Endothelial cell of umbilical vein (primary cell): ENCODE measurements at regions not wholly inside any gene's neighbourhood (a gene's known extent, or its start where the extent isn't known, plus 50 kb on each side); places are given as distances from the start of the nearest gene placed in this dataset.

ENCODE experiments used
- BruUV-seq: library from RNA; stranded (reverse); fragments of 400-500 nt; replicated peaks from 2 replicates; lab custom pipeline; 2021; lab: Mats Ljungman, UMichigan
- CTCF ChIA-PET: fragments of 300-600, 350-600 bp; sonication (Branson Sonifier 250); formaldehyde crosslinking; loops from one replicate; lab custom pipeline; 2021; ENCODE audit warnings: antibody characterized with exemption, inconsistent platforms; lab: Charles Lee
- POLR2A ChIA-PET: fragments of 300-600, 350-600 bp; sonication (Branson Sonifier 250); formaldehyde crosslinking; loops from one replicate; lab custom pipeline; 2021; ENCODE audit warnings: antibody characterized with exemption, inconsistent platforms; lab: Charles Lee
- DNase-seq: peaks from one replicate; pipeline ENCODE4 v3.0.0-alpha.2; 2011; ENCODE audit warnings: low read depth, low spot score
- FAIRE-seq: peaks from 2 replicates; lab custom pipeline; 2011; peaks lifted over from hg19 to GRCh38; lab: Jason Lieb, UNC
- H2AFZ ChIP-seq: 2 replicates; pipeline ENCODE4 v1.6.0; 2012; ENCODE audit warnings: low read depth, low read length, control low read depth, inconsistent platforms
- H3K27ac ChIP-seq: 2 replicates; pipeline ENCODE4 v1.5.1; 2011; ENCODE audit warnings: low read depth, mild to moderate bottlenecking, control low read depth, low read length, moderate library complexity; ENCODE audit not compliant: insufficient read depth
- H3K27me3 ChIP-seq, 2 experiments: 2 replicates each; pipeline versions ENCODE4 v1.6.0 to v1.6.1; 2011; ENCODE audit warnings: low read length in 2 of 2, mixed read lengths in 1 of 2; ENCODE audit not compliant: control insufficient read depth in 2 of 2, insufficient read depth in 2 of 2
- H3K36me3 ChIP-seq, 2 experiments: 2 replicates in 1 of 2; 3 replicates in 1 of 2; pipeline ENCODE4 v1.5.1; 2011; ENCODE audit warnings: low read length in 2 of 2, mild to moderate bottlenecking in 1 of 2, moderate library complexity in 1 of 2; ENCODE audit not compliant: control insufficient read depth in 2 of 2, insufficient read depth in 2 of 2; ENCODE audit errors: extremely low read depth in 1 of 2
- H3K4me1 ChIP-seq: 3 replicates; pipeline ENCODE4 v1.5.1; 2011; ENCODE audit warnings: mild to moderate bottlenecking, low read length; ENCODE audit not compliant: control insufficient read depth, insufficient read depth; ENCODE audit errors: extremely low read depth
- H3K4me2 ChIP-seq: 2 replicates; pipeline ENCODE4 v1.6.1; 2011; ENCODE audit warnings: low read length, control low read depth, mixed read lengths; ENCODE audit not compliant: insufficient read depth
- H3K4me3 ChIP-seq, 3 experiments: fragments of 200-600 bp in 1 of 3; sonication (generic), shearing (Covaris generic) in 1 of 3; replicated peaks in 1 of 3; 2 replicates each; pipeline ENCODE4 v1.5.1; 2011 to 2016; ENCODE audit warnings: control low read depth in 3 of 3, low read length in 3 of 3, mild to moderate bottlenecking in 2 of 3, inconsistent platforms in 1 of 3, low read depth in 1 of 3, moderate library complexity in 1 of 3; ENCODE audit not compliant: insufficient read depth in 1 of 3
- H3K79me2 ChIP-seq: 2 replicates; pipeline ENCODE4 v1.6.0; 2012; ENCODE audit warnings: low read length, inconsistent platforms; ENCODE audit not compliant: control insufficient read depth, insufficient read depth
- H3K9ac ChIP-seq: replicated peaks from 2 replicates; pipeline ENCODE3; 2011; ENCODE audit warnings: low read length, control low read depth; ENCODE audit not compliant: insufficient read depth; ENCODE audit errors: extremely low read depth
- H3K9me1 ChIP-seq: replicated peaks from 3 replicates; pipeline ENCODE4 v1.6.0; 2011; ENCODE audit warnings: mild to moderate bottlenecking, low read length; ENCODE audit not compliant: control insufficient read depth, insufficient read depth; ENCODE audit errors: extremely low read depth
- H3K9me3 ChIP-seq: replicated peaks from 2 replicates; pipeline ENCODE4 v1.5.1; 2012; ENCODE audit warnings: low read length, inconsistent platforms; ENCODE audit not compliant: control insufficient read depth, insufficient read depth
- H4K20me1 ChIP-seq: replicated peaks from 2 replicates; pipeline ENCODE3; 2011; ENCODE audit warnings: mild to moderate bottlenecking, low read length; ENCODE audit not compliant: control insufficient read depth, insufficient read depth; ENCODE audit errors: extremely low read depth
- EZH2 ChIP-seq: IDR thresholded peaks from 2 replicates; pipeline ENCODE4 v1.6.1; 2012; ENCODE audit warnings: borderline replicate concordance, low read depth, mild to moderate bottlenecking, moderate library complexity, low read length, inconsistent platforms; ENCODE audit not compliant: severe bottlenecking
- FOS ChIP-seq: IDR thresholded peaks from 2 replicates; pipeline ENCODE4 v1.6.1; 2011; ENCODE audit warnings: mild to moderate bottlenecking, low read length, moderate library complexity, borderline replicate concordance; ENCODE audit not compliant: insufficient read depth
- GATA2 ChIP-seq: IDR thresholded peaks from 2 replicates; pipeline ENCODE4 v1.7.0; 2011; ENCODE audit warnings: low read depth, mild to moderate bottlenecking, moderate library complexity, mixed read lengths, low read length; ENCODE audit not compliant: insufficient read length, insufficient read depth
- JUN ChIP-seq: IDR thresholded peaks from 2 replicates; pipeline ENCODE4 v1.6.1; 2011; ENCODE audit warnings: borderline replicate concordance, low read depth; ENCODE audit not compliant: insufficient read length, insufficient read depth
- MAX ChIP-seq: IDR thresholded peaks from 2 replicates; pipeline ENCODE4 v1.6.1; 2011; ENCODE audit not compliant: insufficient read depth, insufficient read length
- MYC ChIP-seq: IDR thresholded peaks from one replicate; pipeline ENCODE4 v1.6.1; 2011; ENCODE audit warnings: mild to moderate bottlenecking, low read depth, low read length
- POLR2A ChIP-seq: IDR thresholded peaks from 2 replicates; pipeline ENCODE4 v1.6.1; 2012; ENCODE audit warnings: low read depth, mild to moderate bottlenecking, control low read depth, low read length
- POLR2AphosphoS5 ChIP-seq: IDR thresholded peaks from 2 replicates; pipeline ENCODE4 v1.6.1; 2012; ENCODE audit warnings: low read depth, mild to moderate bottlenecking, control low read depth, low read length, moderate library complexity; ENCODE audit not compliant: insufficient read depth
- dilution Hi-C: fragments of 300-500 bp; cut with MboI; formaldehyde crosslinking; loops from one replicate; pipeline ENCODE4 v1.15.0; 2019; ENCODE audit warnings: low sequenced_read_pairs; ENCODE audit not compliant: extremely low pct_ligation_motif_present
- intact Hi-C: fragments of 100-400 bp; cut with micrococcal nuclease; formaldehyde crosslinking; loops from one replicate; pipeline ENCODE4 v1.10.0; 2022
- TF ChIP-seq, protein P1 (sequence below), 2 donors: IDR thresholded peaks; 1 replicate in 1 of 2; 2 replicates in 1 of 2; pipeline ENCODE4 v1.5.1; 2011; ENCODE audit warnings: low read length in 2 of 2, mild to moderate bottlenecking in 2 of 2, moderate library complexity in 2 of 2, control low read depth in 1 of 2, inconsistent platforms in 1 of 2, low read depth in 1 of 2; ENCODE audit not compliant: insufficient read depth in 1 of 2; ENCODE audit errors: extremely low read depth in 1 of 2

GRCh38 chr2:3981446-3981987 lies 278.1 kb downstream of the DCDC2C start:
- dilution Hi-C loops (no loop called here), intact Hi-C loops (no loop called here)
- Histone ChIP-seq H3K79me2 (no peaks in the 10 kb centered on the region), H3K9me3 (no peaks in the 10 kb centered on the region), H3K36me3 (no peaks in the 10 kb centered on the region), H3K4me1 (no peaks in the 10 kb centered on the region), H3K27me3 (no peaks in the 10 kb centered on the region), H2AFZ (no peak overlapping the region), H3K27ac (no peak overlapping the region), H3K4me2 (no peak overlapping the region), H4K20me1 (no peaks in the 10 kb centered on the region), H3K9ac (no peak overlapping the region), H3K9me1 (no peaks in the 10 kb centered on the region), H3K4me3 (no peak overlapping the region)
- no peak for TF ChIP-seq GATA2
- no peak for TF ChIP-seq EZH2
- TF ChIP-seq MAX: no peak
- TF ChIP-seq POLR2A: no peak
- no peak for TF ChIP-seq JUN
- TF ChIP-seq POLR2AphosphoS5: no peak
- no peak for TF ChIP-seq MYC
- TF ChIP-seq, protein P1, sequence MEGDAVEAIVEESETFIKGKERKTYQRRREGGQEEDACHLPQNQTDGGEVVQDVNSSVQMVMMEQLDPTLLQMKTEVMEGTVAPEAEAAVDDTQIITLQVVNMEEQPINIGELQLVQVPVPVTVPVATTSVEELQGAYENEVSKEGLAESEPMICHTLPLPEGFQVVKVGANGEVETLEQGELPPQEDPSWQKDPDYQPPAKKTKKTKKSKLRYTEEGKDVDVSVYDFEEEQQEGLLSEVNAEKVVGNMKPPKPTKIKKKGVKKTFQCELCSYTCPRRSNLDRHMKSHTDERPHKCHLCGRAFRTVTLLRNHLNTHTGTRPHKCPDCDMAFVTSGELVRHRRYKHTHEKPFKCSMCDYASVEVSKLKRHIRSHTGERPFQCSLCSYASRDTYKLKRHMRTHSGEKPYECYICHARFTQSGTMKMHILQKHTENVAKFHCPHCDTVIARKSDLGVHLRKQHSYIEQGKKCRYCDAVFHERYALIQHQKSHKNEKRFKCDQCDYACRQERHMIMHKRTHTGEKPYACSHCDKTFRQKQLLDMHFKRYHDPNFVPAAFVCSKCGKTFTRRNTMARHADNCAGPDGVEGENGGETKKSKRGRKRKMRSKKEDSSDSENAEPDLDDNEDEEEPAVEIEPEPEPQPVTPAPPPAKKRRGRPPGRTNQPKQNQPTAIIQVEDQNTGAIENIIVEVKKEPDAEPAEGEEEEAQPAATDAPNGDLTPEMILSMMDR (IDR thresholded peaks at IDR 0.05; ENCODE audit: extremely low read depth in 1 of 2, insufficient read depth in 1 of 2, low read depth in 1 of 2, low read length in 2 of 2): no peak
- no peak for TF ChIP-seq FOS
- no TSS peak for BruUV-seq
- FAIRE-seq (no peak), DNase-seq (no peak)
- CTCF ChIA-PET: no interaction called here
- POLR2A ChIA-PET: no interaction called here
